HG02870 (cell line): ENCODE measurements at regions not wholly inside any gene's neighbourhood (a gene's known extent, or its start where the extent isn't known, plus 50 kb on each side); places are given as distances from the start of the nearest gene placed in this dataset.

Source experiments
- ATAC-seq: cut with Tn5 transposase; IDR thresholded peaks from one replicate; pipeline ENCODE4 v1.9.1; 2021; ENCODE audit warnings: mild to moderate bottlenecking, moderate library complexity; ENCODE audit not compliant: unreplicated experiment

DNA sequence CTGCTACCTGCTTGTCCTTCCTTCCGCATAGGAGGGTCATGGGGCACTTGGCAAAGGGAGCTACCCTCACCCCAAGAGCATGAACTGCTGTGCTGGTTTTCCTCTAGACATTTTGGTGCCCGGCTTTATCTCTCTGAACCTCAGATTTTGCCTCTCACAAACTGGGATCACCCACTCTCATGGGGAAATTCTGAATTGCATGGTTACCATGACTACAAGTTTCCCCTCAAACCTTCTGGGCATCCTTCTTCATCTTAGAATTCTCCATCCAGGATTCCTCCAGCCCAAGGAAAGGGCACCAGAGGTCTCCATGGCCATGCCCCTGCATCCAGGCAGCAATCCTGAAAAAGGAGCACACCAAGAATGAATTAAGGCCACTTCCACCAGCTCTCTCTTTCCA, 180.1 kb upstream of the NECTIN1 start:
- ATAC-seq = no peak

- ATAC-seq = no peak
Observed at GRCh38 chr11:119908573-119908904, 179.5 kb upstream of the NECTIN1 start.

DNA sequence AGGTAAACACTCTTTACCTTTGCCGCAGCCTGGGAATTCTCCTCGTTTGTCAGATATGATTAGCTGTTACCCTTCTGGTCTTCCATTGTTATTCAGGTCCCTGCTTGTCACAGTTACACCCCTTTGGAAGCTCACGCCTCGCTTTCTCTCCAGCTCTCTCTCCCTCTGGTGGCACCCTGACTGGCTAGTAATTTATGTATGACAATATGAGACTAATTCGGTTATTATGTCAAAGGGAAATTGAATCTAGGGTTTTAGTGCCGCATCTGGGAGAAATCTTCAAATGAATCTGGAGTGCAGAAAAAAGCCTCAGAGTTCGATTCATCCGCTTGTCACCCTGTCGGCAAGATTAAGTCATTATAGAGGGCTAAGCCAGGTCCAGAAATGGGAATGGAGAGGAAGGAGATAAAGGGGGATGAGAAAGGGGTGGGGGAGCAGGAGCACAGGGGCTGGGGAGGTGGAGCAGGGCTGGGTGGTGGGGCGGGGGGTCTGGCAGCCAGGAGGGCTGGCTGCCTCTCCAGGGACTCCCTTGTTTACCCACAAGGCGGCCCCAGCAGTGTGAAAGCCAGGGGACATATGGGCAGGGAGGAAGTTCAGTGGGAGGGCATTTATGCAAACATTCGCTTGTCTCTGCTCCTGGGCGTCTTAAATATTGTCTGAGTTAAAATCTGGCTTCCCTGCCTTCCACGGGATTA, 179.0 kb upstream of the NECTIN1 start:
- no peak for ATAC-seq

GRCh38 chr11:119907122-119907851, 178.3 kb upstream of the NECTIN1 start:
- ATAC-seq = no peak

- no peak for ATAC-seq
Observed at GRCh38 chr11:119906376-119906775, 177.4 kb upstream of the NECTIN1 start.

GRCh38 chr11:119905162-119905561, 176.2 kb upstream of the NECTIN1 start:
- no peak for ATAC-seq

- ATAC-seq = no peak
Observed at GRCh38 chr11:119904531-119905035, 175.6 kb upstream of the NECTIN1 start.

GRCh38 chr11:119903821-119904220, 174.8 kb upstream of the NECTIN1 start:
- no peak for ATAC-seq

- no peak for ATAC-seq
Observed at GRCh38 chr11:119903389-119903788, 174.4 kb upstream of the NECTIN1 start.

DNA sequence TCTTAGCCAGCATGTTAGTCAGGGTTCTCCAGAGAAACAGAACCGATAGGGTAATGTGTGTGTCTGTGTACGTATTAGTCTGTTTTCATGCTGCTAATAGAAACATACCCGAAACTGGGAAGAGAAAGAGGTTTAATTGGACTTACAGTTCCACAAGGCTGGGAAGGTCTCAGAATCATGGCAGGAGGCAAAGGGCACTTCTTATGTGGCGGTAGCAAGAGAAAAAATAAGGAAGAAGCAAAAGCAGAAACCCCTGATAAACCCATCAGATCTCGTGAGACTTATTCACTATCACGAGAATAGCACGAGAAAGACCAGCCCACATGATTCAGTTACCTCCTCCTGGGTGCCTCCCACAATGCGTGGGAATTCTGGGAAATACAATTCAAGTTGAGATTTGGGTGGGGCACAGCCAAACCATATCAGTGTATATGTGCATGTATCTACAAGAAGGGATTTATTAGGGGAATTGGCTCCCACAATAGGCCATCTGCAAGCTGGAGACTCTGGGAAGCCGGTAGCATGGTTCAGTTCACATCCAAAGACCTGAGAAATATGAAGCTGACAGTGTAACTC, 173.7 kb upstream of the NECTIN1 start:
- no peak for ATAC-seq

GRCh38 chr11:119901657-119902577, 172.9 kb upstream of the NECTIN1 start:
- no peak for ATAC-seq

GRCh38 chr11:119899997-119900396, 171.0 kb upstream of the NECTIN1 start:
- no peak for ATAC-seq

GRCh38 chr11:119897576-119897975, 168.6 kb upstream of the NECTIN1 start:
- ATAC-seq = no peak

- no peak for ATAC-seq
Observed at GRCh38 chr11:119897046-119897440, 168.0 kb upstream of the NECTIN1 start.

- no peak for ATAC-seq
Observed at GRCh38 chr11:119896387-119897045, 167.5 kb upstream of the NECTIN1 start.

DNA sequence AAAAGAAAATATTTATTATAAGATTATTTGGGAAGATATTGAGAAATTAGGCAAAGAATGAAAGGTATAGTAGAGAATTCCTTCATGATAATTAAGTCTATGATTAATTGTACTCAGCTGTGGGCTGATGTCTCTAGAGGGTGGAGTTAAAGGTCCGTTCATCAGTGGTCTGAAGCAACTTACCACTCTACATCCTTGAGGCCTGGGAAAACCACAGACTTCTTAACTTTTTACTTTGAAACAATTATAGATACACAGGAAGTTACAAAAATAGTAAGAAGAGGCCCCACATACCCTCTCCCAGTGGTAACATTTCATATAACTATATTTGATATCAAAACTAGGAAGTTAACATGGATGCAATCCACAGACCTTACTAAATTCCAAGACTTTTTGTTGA, 167.0 kb upstream of the NECTIN1 start:
- ATAC-seq = no peak

DNA sequence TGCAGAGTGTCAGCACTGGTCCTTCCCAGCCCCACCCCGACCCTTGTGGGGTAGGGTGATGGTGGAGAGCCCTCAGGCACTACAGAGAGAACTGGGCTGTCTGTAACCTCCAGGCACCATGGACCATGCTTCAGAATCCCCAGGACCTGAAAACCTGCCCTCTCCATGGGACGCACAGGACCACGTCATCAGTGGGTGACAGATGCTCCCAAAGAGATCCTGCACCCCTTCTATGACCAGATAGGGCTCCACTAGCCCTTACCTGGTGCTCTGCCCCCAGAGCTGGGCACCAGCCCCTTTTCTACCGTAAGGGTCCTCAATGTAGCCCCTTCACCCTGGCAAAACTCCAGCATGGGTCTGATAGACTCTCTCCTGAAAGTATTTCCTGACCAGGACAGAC, 165.9 kb upstream of the NECTIN1 start:
- ATAC-seq = no peak

- ATAC-seq = no peak
Observed at GRCh38 chr11:119892311-119892808, 163.4 kb upstream of the NECTIN1 start.

DNA sequence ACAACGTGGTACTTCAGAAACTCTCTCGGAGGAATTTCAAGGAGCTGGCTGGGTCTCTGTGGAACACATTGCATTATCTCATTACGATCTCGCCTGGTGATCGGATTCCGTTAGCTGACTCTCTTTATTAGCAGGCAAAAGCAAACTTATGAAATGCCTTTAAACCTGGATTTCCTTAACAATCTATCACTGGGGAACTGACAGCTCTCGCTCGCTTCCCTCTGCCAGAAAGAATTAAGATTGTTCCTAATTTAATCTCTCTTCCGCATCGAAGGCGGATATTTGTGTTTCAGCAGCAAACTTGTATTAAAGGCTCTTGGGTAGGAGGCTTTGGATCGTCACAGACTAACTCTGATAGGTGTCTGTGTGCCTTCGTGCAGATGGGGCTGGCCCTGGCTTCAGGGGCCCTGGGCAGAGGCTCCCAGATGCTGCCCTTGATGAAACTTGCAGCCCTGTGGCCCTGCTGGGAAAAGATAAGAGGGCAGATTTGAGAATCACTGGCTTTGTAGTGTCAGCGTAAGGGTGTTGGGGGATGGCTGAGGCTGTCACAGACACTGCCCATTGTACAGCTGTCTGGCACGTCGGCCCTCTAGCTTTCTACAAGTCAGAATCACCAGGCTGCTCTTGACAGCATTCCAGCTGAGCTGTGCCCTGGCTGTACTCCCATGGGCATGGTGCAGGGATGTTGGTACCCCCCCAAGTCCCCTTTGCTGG, 162.2 kb upstream of the NECTIN1 start:
- ATAC-seq = no peak

DNA sequence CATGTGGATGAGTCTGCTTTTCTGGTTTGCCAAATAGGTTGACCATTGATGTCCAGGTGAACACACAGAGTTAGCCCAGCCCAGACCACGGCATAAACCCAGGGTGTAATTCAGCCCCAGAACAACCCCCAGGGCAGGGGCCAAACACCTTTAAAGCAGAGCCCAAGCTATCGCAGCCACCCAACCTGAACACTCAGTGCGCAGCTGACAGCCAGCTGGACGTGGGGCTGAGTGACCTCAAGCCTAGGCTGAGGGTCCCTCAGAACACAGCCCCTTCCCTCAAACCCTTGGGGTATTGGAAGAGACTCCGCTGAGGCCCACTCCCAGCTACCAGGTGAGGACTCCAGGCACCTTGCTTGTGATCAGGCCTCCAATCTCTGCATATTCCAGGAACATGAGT, 161.5 kb upstream of the NECTIN1 start:
- ATAC-seq = no peak
